Glomerular visceral epithelial cell (primary cell): ENCODE measurements at regions not wholly inside any gene's neighbourhood (a gene's known extent, or its start where the extent isn't known, plus 50 kb on each side); places are given as distances from the start of the nearest gene placed in this dataset.

Source experiments
- DNase-seq: peaks from one replicate; pipeline ENCODE4 v3.0.0-alpha.2; 2016; ENCODE audit errors: extremely low spot score

DNA sequence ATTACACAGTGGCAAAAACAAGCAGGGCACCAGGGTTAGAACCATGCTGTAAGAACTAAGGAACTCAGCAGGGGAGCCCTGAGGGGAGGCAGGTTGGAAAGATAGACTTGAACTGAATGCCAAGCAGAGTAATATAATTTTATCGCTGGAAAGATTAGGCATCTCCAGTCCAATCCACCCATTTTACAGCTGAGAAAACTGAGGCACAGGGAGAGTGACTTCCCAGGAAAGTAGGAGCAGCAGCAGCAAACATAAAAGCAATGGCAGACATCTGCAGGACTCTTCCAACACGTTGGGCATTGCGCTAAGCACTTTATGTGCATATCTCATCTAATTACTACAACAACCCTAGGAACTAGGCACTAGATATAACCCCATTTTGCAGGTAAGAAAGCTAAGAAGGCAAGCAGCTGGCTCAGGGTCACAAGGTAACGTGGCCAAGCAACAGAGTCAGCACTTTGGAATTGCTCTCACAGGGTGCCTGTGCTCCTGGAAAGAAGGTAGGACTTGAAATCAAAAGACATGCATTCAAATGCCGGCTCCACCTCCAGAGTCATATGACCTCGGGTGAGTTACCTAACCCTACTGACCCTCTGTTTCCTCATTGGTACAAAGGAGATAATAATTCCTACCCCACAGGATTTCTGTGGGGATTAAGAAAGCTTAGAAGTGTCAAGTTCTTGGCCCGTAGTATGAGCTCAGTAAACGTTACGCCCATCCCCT lies 215.3 kb downstream of the BARX2 start:
- DNase-seq = no peak

DNA sequence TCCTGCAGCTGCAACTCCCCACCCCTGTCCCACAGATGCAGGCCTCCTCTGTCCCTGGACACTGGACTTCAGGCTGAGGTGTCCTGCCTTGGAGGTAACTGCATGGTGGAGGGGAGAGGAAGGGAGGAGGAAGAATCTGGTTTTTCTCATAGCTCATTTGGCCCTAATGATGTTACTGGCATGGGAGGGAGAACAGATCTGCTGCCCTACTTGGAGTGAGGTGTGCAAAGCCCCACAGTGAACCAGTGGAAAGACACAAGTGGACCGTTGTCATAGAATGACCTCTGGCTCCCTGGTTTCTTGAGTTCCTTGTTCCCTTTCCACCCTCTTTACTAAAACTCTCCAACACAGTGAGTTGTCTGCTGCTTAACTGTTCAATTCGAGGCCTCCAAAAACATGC lies 215.9 kb downstream of the BARX2 start:
- no peak for DNase-seq

DNA sequence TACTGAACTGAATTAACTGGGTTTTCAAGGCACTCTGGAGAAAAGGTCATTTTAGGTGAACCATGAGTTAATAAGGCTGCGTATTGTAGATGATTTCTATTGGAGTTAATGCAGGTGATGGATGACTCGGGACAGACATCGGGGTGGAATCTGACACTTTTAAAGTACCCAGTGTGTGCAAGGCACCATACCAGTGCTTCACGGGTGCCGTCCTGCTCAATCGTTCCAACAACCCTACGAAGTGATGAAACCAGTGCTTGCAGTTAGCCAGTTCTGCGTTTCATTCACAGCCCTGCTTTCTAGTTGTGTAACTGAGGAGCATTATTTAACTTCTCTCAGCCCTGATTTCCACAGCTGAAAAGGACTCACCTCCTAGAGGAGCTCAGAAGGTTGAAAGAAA lies 216.5 kb downstream of the BARX2 start:
- DNase-seq = no peak

DNA sequence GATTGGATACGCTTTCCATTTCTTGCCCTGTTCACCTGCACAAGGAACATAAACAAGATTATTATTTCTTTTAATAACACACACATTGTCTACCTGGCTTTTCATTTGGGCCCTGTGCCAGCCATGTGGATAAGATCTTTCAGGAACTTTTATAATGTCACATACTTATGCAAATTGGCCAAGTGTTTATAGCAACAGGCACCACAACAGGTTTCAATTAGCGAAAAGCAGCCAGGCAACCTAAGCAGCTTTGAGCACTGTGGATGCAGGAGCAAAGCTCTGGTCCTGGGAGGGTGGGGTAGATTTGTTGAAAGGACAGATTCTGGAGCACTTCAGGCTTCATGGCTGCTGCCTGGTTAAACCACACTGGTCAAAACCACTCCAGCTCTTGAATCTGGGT lies 217.4 kb downstream of the BARX2 start:
- DNase-seq = no peak

DNA sequence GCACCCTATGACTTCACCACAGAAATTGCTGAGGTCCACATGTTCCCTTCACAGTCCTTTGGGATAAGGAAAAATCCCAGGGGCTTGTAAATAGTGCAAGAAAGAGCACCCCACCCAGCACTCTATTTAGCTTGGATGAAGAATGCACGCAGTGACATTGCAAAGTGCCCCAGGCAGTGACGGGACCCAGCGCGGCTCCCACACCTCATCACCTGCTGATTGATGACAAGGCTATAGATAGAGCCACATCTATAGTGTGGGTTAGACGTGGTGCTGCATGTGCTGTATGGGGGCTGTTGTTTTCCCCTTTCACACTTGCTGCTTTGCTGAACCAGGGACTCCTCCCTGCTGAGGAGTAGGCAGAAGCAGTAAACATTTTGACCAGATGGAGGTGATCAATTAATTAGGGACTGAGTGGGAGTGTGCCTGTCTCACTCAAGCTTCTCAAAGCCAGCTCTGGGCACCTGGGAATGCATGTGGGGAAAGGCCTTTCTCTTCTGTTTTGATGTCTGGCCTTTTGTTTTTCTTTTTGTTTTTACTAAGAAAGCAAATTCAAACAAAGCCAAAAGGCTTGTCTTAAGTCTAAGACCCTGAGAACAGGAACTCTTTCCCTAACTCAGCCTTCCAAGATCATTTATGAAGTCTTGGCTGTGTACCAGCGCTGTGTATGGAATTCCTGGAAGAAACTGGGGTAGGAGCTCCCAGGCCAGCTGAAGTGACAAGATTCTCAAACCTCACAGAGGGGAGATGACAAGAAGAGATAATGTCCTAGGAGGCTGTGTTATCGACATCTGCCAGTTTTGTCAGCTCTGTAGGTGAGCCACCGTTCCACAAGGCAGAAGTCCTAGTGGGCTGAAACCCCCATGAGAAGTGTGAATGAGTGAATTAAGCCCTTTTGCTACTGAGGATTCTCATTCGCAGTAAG lies 219.7 kb downstream of the BARX2 start:
- no peak for DNase-seq

DNA sequence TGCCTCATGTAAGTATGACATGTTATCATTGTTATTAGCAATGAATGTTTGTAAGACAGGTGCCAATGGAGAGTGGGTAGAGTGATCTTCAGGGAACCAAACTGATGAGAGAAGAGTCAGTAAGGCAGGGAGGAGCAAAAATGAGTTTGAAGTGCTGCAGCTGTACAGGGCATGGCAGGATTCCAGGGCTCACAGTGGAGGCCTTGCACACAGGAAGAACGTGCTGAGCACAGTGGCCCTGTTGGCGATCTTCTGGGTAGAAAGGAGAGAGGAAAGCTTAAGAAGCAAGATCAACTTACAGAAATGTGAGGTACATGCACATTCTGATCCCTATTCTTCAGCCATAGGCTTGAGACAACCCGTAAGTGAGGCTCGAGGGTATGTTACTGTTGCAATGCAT lies 219.3 kb upstream of the TMEM45B start:
- DNase-seq = no peak

DNA sequence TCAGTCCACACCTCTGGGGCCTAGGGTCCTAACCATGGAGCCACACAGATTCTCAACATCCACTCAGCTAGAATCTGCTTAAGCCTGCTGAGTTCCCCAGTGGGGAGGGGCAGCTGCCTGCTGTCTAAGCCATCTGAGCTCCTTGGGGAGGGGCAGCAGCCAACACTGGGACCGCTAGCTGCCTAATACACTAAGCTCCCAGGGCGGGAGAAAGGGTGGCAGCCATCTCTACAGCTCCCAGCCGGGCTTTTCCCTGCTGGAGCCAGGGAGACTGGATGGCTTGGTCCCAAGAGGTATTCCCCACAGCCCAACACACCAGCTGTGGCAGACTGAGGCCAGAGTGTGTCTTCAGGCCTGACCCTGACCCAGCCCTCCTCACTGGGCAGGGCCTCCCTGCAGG lies 217.3 kb upstream of the TMEM45B start:
- no peak for DNase-seq

DNA sequence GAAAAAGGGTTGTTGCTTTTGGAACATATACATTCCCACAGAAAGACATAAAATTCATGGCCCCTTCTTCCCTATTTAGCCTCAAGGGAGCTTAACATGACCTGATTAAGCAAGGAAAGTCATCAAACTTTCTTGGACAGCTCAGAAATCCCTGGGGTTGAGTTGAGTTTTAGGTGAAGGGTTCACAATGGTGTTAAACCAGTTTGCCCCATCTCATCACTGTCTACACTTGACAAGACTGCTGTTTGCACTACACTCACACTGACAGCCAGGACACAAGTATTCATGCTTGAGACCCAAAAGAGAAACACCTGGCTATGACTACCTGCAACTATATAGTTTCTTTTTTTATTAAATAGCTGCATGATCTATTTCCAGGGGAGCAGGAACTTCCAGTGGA lies 209.8 kb upstream of the TMEM45B start:
- no peak for DNase-seq

DNA sequence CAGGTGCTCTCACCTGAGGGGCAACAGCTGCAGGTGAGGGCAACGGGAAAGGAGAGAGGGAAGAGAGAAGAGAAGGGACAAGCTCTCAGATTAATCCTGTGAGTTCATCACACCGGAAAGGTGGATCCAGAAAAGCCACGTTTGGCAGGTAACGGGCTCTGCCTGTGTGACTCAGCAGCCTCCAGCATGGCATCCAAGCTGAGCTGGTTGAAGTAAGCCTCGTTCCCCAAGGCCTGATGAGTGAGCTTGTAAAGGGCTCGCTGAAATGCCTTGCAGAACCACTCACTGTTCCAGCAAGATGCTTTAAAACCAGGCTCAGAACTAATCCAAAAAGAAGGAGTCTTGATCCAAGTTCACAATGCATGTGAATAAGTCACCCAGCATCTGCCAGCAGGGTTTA lies 206.9 kb upstream of the TMEM45B start:
- DNase-seq = no peak

DNA sequence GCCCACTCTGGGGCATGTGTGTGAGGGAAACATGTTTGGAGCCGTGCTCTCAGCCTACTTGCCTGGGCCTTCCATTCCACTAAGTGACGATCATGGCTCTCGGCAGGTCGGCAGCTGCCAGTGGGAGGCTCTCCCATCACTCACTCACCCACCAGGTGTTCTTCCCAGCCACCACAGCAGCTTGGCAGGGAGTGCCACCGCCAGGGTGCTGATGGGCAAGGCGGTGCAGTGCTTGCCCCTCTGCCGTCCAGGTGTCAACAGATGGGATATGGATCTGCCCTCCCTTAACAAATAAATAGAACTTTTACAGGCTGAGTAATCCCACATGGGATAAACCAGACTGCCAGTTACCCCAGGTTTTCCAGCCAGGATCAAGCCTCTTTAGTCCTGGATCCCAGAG lies 205.5 kb upstream of the TMEM45B start:
- no peak for DNase-seq

DNA sequence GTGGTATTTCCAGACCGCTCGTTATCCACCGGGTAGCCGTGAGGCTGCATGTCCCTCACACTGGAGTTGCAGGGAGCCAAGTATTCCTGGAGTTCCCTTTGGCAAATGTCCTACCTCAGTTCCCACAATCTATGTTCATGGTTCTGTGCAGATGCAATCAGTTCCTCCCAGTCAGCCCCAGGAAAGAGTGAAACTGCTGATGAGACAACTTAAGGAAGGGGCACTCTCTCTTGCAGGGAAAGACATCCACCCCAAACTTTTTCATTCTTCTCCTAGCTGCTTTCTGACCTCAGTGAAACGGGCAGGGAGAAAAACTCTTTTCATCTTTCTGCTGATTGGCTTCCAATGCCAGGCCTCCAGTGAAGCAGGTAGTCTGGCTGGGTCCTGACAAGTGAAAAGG lies 205.1 kb upstream of the TMEM45B start:
- no peak for DNase-seq

DNA sequence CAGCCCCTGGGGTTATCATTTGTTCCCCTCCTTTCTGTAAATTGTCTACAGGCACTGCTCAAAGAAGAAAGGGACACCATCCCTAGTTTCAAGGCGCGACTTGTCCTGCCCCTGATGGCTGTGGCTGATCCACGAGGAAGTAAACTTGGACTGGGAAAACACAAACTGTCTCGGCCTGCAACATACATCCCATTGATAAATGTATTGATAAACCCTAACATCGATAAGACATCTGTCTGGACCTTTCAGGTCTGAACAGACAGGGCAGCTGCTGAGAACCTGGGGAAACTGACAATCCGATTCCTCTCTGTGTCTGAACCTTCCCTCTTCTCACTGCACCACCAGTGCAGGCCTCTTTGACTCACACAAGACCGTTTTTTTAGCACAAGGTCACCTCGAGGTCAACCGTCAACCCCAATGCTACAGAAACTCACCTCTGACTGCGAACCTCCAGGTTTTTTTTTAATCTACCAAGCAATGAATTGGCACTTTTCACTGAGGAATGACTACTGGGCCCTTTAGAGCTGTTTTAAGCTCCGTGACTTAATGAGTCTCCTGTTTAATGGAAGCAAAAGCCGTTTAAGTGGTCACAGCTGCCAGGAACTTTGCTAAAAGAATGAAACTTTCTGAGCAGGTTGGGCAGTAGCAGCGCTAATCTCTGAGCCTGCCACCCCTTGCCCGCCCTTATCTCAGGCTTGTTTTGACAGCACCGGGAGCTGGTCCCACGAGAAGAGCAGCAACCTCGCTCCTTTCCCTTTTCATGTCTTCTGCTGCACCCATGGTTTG lies 203.8 kb upstream of the TMEM45B start:
- DNase-seq = no peak

DNA sequence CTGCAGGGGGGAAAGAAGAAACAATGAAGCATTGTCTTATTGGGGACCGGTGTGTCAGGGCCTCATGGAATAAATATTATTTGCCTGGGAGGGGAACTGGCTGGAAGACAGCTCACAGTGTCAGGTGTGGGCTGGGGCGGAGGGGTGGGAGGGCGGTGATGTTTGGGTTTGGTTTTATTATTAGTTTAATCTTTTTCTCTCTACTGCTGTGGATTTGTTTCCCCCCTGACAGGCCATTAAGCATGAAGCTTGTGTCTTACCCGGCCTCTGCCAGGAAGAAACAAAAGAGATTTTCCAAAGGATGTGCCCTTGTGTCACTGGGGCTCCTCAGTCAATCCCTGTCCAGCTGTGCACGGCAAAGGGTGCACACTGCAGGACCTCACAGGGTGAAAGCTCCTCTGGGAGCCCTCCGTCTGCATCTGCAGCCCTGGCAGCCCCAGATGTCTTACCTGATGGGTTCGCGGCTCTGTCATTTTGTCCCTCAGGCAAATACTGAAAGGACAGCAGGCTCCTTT lies 203.1 kb upstream of the TMEM45B start:
- DNase-seq = no peak

DNA sequence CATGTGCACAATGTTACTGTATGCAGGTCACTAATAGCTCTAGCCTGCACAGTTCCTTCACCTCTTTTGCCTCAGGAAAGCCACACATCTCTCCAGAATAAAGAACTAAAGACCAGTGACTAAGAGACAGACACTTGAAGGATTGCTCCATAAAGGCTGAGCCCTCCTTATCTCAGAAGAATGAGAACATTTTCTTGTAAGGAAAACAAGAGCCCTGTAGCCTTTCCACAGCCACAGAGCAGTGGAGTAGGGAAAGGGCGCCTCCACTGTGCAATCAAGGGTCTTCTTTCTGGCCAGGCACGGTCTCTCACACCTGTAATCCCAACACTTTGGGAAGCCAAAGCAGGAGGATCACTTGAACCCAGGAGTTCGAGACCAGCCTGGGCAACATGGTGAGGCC lies 202.6 kb upstream of the TMEM45B start:
- no peak for DNase-seq

DNA sequence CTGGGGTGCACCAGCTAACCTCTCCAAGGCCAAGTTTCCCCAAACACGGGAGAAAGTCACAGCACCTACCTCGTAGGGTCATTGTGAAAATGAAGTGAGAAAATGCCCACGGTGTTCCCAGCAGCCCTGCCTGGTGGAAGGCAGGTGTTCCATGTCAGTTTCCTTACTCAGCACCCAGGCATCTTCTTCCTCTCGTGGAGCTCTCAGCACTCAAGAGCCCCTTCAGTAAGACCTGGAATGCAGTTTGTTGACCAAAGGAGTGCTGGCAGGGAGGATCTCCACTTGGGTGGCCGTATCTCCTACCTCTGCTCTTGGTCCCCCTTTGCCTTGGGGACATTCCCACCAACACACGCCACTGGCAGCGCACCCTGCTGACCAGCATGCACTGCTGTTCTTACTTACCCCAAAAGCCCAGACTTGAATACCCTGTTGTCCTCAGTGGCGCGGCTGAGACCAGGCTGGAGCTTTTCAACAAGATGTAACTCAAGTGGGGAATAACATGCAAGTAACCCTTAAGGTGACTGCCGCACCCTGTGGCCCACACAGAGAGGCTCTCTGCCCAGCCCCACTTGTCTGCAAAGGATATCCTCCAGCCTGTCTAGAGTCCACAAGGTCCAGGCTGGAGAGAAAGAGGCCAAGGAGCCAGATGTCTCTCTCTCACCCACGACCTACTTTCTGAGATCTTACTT lies 201.2 kb upstream of the TMEM45B start:
- DNase-seq = no peak

DNA sequence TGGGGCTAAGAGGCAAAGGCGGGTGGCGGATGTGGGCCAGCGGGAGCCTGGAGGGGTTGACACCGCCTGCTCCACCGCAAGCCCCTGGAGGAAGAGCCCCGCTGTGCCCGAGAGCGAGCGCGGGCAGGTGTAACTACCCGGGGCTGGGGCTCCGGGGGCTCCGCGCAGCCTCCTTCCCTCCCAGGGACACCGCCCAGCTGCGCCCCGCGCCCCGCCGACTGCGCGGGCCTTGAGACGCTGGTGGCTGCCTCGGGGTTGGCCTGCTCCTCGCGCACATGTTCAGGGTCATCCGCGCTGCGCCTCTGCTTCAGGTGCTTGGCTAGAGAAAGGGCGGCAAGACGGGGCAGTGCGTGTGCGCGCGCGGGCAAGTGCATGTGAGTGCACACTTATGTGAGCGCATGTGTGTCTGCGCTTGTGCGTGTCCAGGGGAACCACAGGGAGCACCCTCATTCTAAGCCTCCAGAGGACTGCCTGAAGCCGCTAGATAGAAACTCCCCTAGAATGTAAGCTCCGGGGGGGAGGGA lies 197.5 kb upstream of the TMEM45B start:
- DNase-seq = no peak

DNA sequence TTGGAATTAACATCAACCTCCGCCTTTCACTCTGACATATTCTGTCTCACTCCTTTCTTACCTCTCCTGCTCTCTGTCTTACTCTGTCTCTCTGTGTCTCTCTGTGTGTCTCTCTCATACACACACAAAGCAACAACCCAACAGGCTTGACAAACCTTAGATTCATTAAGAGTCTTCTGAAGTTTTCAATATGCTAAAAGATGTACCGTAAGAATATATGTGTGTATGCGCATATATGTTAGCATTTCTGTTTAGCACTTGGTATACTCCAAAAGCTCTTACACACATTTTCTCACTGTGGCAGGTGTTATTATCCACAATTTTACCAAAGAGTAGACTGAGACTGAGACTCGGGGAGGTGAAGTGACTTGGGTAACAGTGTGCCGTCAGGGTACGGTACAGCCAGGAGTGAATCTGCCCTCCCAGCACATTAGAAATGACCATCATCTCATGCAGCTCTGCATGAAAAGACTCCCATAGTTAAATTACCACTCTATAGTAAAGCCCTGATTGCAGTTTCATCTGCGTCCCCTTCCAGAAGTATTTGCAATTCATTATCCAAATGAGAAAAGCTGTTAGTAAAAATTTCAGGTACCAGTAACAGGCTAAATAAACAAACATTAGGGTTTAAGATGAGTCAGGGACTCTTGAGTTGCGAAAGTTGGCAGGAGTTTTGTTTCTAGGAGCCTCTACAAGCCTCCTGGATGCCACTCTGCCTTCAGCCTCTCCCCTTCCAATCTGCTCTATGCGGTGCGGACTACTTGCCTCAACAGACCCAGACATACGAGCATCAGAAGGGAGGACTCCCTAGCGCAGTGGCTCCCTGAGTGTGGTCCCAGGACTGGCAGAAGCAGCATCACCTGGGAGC lies 195.2 kb upstream of the TMEM45B start:
- no peak for DNase-seq

DNA sequence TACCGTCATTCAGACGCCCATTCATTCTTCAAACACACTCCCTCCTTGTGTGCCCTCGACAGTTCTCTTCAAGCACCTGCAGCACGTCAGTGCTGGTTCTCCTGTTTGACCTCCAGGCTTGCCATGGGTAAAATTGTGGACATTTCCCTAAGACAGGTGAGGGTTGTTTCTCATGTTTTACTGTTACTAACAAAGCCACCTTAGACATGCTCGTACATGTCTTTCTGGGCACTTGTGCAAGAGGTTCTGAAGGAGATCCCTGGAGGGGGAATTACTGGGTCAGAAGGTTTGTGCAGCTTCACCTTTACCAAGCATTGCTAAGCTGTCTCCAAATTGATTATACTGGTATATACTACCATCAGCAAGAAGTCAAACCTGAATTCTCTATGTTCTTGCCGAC lies 189.7 kb upstream of the TMEM45B start:
- no peak for DNase-seq

DNA sequence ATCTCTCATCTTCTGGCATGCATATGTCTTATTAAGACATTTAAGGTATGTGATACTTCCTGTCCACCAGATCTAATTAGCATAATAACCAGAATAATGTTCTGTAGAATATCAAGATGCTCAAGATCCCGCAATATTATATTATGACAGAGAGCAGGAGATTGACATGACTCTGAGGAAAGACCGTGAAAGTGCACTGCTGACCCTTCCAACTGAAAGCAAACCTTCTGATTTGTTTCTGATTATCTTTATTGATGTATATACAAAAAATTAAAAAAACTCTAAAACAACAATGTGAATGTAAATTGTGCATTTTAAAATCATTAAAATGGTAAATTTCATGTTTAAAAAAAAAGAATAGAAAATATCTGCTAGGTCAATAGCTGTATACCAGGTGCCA lies 184.4 kb upstream of the TMEM45B start:
- no peak for DNase-seq

DNA sequence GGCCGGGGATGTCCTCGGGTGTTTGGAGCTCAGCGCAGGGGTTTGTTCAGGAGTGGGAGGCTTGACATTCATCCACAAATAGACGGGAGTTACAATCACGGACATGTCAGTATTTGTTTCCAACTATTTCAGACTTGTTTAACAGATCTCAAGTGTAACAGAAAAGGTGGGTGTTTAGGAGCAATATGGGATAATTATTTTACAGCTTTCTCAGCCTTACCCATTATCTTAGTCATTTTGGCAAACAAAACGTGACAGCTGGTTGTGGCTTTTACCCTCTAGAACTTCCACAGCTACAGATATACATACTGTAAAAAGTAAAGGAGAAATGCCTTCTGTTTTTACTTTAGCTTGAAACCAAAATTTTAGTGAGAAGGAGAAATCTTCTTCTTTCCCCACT lies 178.7 kb upstream of the TMEM45B start:
- DNase-seq = no peak
